ENCODE measurements at regions not wholly inside any gene's neighbourhood (a gene's known extent, or its start where the extent isn't known, plus 50 kb on each side); places are given as distances from the start of the nearest gene placed in this dataset.

DNA sequence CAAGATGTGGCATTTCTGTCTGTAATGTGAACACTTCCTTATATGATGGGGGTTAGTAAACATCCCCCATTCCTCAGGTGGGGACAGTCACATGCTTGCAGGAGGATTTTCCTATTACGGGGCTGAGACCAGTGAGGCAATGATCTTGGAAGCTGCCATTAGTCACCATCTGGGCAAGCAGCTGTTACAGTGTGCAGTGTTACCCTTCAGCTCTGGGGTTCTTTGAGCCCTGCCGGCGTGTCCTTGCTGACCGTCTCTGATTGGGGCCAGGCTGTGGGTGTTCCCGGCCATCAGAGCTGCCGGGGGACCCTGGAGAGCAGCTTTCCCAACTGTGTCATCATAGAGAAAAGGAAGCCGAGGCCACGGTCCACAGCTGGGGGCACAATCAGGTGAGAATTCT is 126.8 kb upstream of the FAM20C start (continued):
- TF ChIP-seq CHD7 (IDR thresholded peaks at IDR 0.05; ENCODE audit: insufficient replicate concordance, low read length) (no peak), POLR2AphosphoS5 (IDR thresholded peaks at IDR 0.05; ENCODE audit: low read depth, low read length) (no peak), SP1 (IDR thresholded peaks at IDR 0.05; ENCODE audit: low read depth, low read length) (no peak), RAD21 (IDR thresholded peaks at IDR 0.05 in 1 of 2, conservative IDR thresholded peaks at IDR 0.05 in 1 of 2; ENCODE audit: low read depth in 2 of 2, low read length in 2 of 2) (no peak)
- TF ChIP-seq, protein P1, sequence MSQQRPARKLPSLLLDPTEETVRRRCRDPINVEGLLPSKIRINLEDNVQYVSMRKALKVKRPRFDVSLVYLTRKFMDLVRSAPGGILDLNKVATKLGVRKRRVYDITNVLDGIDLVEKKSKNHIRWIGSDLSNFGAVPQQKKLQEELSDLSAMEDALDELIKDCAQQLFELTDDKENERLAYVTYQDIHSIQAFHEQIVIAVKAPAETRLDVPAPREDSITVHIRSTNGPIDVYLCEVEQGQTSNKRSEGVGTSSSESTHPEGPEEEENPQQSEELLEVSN (IDR thresholded peaks at IDR 0.05) = no peak

Measured in H1 (cell line).